HG02943 (cell line): ENCODE measurements at regions not wholly inside any gene's neighbourhood (a gene's known extent, or its start where the extent isn't known, plus 50 kb on each side); places are given as distances from the start of the nearest gene placed in this dataset.

Source experiments
- ATAC-seq: cut with Tn5 transposase; IDR thresholded peaks from one replicate; pipeline ENCODE4 v1.9.1; 2021; ENCODE audit warnings: mild to moderate bottlenecking, low read depth, moderate library complexity; ENCODE audit not compliant: unreplicated experiment

DNA sequence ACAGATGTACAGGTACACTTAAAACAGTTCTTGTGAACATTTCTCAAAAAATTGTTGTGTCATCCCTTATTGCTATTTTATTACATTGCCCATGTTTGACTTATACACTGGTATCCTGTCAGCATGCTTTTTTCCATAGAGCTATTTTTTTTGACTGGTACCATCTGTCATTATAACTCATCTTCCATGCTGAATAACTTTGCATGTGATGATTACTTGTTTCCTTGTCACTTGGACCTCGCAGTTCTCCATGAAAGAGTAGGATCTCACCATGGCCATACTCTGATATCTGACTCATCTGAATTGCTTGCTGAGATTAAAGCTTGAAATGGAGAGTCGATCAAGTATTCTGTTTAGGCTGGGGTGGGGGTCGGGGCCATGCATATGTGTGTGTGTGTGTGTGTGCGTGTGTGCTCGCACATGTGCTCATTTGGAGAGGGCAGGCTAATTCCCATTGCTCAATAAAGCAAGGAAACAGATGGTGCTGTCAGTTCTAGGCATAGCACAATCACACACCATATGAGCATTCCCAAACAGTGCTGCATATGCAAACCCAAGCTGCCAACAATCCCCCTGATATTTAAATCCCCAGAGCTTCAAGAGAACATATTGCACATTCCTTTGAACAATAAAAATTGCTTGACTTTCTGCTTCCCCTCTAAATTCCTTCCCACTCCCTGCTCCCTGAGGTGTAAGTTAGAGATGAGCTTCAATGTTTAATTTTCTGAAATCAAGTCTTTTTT, 62.9 kb downstream of the NHLRC3 start:
- ATAC-seq: no peak

DNA sequence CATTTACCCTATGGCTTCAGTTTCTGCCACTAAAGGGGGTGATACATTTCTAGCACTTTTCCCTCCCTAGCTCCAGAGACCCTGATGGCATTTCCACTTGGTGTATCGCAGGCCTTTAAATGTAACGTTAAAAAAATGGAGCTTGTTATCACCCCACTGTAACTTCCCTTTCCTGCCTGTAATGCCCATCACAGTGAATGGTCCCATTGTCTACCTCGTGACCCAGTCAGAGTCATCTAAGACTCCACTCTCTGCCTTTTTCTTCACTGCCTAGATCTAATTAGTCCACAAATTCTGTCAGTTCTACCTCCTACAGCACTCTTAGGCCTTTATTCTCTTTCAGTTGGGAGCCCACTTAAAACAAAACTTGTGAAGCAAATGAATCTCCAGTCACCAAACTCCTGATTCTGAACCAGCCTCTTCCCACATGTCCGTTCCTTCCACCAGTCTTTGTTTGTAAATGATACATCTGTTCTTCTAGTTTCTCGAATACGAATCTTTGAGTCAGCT, 64.8 kb downstream of the NHLRC3 start:
- no peak for ATAC-seq

DNA sequence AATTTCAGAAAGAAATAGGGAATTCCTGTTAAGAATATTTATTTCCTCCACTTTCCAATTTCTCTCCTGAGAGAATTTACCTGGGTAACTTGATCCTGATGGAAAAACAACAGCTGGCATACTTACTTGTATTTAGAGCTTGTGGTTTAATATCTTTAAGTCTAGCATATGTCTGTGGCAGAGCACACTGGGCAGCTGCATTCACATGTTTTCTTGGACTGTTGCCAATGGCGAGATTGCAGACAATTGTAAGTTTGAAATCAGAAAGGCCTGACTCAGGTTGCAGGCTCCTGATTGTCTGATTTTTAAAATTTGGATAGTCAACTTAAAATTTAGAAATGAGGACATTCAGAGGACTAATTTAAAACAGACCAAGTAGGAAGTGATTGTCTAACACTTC, 66.9 kb downstream of the NHLRC3 start:
- no peak for ATAC-seq

DNA sequence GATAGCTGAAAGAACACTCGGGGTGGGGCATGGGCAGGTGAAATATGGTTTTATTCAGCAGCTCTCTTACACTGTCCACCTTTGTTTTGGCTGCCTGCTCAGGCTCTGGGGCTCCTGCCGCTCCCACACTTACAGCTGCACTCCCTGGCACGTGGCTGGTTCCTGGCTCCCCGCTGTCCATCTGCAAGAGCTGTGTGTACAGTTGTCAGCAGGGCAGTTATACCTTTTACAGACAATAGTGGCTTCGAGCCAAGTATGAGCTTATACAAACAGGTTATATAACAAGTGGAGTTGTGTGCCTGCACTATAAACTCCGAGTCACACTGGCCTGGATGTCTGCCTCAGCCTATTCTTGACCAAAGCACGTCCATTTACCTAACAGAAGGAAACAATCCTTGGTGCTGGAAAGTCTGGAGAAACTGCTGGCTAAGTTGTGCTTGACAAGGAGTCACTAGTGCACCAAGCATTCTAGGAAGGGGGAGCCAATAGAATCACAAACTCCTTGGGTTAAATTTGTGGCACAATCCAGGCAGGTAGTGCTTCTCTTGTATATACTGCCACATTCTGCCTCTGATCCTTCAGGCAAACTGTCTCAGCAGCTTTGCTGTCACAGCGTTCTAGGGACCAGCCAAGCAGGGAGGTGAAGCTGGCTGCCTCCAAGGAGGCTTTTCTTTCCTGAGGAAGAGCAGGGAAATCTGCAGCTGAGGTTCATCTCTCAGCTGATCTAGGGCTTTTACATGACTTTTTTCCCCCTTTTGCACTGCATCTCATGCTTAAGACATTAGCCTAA, 68.2 kb downstream of the NHLRC3 start:
- no peak for ATAC-seq

DNA sequence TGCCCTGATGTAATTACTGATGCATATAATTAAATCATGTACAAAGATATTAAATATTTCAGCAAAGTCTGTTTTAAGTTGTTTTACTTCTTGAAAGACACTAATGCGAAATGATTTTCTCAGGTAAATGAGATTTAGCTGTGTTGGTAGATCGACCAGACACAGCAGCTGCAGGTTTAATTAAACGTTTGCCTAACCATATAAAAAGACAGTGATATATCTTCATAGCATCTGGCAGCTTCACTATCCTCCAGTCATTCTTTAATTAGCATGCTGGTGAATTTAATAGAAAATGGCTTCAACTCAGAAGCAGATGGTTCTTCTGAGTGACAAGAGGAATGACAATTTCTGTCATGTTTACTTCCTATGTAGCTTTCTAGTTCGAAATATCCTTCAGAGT, 69.3 kb downstream of the NHLRC3 start:
- no peak for ATAC-seq

DNA sequence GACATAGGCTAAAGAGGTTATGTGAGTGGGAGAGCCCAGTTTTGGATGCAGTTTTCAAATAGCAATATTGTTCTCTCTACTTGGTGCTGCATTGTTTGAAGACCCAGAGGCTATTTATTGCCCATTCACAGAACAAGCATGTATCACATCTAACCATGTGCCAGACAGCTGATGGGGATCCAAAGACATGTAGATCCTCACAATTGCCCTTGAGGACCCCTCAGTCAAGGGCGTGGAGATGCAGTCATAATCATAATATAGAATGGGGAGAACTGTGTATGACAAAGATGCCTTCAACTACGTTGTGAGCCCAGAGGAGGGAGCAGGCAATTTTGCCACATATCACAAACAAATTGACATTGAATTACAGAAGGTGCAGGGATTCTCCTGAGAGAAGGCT, 70.5 kb downstream of the NHLRC3 start:
- no peak for ATAC-seq

DNA sequence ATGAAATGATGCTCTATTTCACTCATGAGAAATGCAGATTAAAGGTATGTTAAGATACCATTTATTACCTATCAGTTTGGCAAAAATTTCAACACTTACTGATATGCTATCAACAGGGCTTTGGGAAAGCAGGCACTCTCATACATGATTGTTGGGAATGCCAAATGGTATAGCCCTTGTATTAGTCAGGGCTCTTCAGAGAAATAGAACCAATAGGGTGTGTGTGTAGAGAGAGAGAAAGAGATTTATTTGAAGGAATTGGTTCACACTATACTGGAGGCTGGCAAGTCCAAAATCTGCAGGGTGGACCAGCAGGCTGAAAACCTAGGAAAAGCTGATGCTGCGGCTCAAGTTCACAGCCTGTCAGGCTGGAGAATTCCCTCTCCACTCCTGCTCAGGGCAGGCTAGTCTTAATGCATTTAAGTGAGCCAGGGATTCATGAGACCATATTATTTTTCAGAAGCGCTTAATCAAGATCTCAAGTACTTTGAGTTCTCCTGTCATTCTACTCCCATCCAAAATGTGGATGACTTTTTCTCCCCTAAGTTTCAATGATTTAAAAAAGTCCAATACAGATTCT, 72.4 kb downstream of the NHLRC3 start:
- no peak for ATAC-seq

DNA sequence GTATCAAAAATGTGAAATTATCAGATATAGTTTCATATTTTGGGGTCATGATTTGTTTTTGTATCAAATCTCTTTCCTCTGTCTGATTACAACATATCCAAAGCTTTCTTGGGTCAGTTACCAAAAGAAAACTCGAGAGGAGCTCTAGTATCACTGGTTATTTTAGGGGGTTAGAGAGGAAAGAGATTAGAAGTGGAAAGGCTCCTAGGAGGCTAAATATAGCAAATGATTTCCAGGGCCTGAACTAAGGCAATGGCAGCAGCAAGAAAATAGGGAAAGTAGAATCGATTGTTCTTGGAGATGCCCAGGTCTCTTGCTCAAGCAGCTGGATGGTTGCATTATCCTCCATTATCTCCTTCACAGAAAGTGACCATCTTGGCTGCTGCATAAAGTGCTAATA, 72.9 kb downstream of the NHLRC3 start:
- no peak for ATAC-seq

DNA sequence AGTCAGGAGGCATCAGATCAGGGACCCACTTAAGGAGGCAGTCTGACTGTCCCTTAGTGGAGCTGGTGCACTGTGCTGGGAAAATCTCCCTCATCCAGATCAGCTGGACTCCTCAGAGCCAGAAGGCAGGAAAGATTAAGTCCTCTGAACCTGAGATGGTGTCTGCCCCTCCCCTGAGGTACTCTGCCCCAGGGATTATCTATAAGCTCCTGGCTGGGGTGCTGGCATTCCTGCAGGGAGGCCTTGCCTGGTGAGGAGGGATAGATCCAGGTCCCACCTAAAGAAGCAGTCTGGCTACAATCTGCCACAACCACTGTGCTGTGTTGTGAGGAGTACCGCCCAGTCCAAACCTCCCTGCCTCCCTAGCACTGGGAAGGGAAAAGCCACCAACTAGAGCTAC, 81.2 kb downstream of the NHLRC3 start:
- no peak for ATAC-seq

DNA sequence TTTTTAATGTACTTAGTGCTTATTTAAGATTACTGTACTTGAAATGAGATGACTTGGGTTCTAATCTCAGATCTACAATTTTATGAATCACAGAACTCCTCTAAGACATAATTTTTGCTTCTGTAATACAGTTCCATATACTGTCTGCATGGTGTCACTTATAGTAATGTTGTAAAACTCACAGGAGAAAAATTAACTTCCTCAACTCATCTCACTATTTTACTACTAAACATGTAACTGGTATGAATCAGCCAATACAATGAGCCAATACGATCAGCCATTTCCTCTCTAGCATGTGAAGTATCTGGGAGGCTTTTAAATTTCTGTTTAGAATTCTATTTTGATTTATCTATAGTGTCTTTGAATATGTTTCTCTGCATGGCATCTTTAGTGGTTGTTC, 85.3 kb downstream of the NHLRC3 start:
- ATAC-seq: no peak

DNA sequence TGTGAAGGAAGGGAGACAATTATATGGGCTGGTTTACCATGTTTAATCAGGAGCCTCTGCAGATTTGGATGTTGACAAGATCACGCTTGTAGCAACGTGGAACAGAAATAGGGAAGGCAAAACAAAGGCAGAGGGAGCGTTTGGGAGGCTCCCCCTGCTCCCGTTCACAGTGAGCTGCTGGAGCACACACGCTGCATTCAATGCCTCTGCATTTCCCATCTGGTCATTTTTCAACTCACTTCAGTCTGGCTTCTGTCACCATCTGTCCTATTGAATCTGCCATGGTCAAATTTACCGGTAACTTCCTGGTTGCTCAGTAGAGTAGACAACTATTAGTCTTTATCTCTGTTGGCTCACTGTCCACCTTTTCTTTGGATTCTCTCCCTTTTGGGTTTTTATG, 91.0 kb downstream of the NHLRC3 start:
- ATAC-seq: no peak

DNA sequence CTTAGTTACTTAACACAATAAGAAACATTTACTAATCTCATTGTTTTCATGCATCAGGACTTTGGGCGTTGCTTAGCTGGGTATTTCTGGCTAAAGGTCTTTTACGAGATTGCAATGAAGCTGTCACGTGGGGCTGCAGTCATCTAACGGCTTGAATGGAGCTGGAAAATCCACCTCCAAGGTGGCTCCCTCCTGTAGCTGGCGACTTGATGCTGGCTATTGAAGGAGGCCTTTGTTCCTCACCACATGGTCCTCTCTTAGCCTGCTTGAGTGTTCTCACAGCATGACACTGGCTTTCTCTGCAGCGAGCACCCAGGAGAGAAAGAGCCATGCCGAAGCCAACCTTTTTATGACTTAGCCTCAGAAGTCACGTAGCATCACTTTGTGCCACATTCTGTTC, 92.0 kb downstream of the NHLRC3 start:
- no peak for ATAC-seq

DNA sequence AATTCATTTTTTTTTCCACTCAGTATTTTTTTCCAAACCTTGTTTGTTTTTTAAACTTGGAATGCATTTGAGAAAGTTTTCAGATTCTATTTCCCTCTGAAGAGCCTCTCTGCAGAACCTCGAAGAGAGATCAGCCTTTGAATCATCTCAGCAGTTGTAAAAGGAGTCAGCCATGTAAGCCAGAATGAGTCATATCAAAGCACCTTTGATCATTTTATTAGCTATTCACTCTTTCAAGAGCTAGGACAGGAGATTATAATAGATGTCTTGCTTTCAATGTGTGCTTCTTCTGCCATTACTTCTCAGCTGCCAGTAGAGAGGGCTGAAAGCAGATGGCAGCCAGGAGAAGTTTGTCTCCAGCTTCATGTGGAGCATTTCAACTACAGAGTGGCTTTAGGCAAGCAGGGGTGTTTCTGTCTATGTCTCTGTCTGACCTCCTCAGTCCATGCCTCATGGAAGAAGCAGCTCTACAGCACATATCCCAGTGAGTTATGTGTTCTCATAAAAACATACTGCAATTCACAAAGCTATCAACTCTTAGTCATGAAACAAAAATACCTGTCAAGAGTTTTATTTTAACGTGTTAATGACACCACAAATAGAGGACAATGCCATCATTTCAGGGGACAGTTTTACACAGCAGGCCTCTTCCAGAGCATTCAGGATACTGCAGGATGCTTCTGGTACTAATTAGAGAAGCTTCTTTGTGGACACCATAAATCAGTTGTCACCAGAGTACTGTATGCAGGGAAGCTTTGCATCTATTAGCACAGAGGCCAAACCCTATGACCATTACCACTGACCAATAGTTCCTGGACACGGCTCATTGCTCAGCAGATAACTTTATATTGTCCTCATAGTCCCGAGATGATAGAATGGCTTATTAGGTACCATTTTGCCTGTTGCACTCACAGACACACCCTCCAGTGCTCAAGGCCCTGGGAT, 94.3 kb downstream of the NHLRC3 start:
- no peak for ATAC-seq

DNA sequence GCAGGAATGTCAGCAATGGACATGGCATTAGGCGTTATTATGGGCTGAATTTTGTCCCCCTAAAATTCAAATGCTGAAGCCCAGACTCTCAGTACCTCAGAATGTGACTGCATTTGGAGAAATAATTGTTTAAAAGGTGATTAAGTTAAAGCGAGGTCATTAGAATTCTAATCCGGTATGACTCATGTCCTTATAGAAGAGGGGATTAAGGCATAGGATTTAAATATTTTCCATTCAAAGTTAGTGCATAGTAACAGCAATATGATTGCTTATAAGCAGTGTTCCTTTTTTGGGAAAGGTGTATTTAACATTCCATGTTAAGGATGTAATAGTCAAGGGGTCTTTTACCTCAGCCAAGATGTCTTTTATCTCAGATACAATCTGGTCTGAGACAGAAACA, 95.5 kb downstream of the NHLRC3 start:
- ATAC-seq: no peak

DNA sequence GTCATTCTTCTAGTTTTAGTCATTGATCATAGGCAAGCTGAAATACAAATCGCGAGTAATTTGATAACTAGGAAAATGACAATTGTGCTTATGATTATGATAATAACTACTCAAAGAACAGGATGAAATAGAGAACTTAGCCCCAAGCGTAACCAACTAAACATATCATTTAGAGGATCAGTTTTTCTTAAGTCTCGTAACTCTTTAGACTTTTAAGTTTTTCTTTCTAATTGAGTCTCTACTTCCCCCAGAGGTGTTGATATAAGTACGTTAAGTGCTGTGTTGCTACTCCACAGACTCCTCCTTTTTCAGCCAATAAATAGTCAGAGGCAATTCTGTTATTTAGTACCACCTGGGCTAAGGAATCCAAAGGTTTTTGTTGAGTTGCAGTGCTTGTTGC, 96.3 kb downstream of the NHLRC3 start:
- ATAC-seq: no peak

DNA sequence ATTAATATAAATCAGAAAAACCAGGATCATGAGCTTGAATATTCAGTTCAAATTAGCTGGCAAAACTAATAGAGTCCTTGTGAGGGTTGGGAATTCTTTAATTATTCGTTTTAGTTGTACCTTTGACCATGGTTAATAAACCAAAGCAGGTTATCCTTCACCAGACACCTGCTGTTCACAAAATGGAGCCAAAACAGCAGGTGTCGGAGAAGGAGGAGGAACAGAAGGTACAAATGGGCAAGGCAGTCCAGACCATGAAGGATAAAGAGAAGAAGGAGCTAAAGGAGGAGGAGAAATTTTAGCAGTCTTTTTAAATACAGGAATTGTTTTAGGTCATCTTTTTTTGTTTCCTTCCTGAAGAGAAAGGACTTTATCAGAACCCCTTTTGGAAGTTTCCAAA, 106.1 kb downstream of the NHLRC3 start:
- no peak for ATAC-seq

DNA sequence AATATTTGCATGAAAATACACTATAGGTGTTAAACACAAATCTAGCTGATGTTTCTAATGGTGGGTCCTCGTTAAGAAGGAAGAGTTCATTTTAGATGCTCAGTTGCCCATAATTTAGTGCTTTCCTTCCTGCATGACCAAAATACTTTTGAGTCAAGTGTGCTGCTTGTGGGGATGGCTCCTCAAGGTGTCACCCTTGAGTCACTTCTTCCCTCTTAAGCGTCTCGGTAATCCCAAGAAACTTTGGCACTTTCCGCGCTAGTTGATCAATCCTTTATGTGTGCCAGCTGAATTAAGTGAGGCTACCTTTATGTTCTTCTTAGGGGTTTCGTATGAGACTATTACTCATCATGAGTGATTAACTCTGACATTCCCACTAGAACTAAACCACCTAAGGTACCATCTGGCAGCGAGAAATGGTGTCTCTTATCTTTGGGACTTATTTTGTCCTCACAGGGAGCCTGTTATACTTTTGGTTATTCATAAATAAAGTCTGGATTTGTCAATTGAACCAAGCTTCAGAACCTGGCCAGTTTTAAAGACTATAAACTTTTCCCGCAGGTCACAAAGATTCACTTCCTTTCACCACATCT, 106.8 kb downstream of the NHLRC3 start:
- ATAC-seq: no peak

DNA sequence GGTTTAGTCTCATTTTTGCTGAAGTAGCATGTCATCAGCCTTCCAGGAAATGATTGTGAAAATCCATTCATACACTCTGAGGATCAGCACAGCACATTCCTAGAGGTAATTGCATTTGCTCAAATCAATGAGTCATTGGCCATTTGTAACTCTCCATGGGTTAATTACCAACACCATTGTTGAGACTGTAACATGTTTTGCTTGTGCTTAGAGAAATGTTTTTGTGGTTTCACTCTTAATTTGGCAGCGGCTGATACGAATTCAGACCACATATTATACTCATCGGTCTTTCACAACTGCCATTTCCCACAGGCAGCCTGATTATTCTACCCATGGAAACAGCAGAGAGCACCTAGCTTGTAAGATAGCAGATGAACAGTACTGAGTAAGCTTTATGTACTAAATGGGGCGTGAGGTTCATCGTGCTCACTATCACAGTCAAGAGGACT, 110.3 kb downstream of the NHLRC3 start:
- ATAC-seq: no peak

DNA sequence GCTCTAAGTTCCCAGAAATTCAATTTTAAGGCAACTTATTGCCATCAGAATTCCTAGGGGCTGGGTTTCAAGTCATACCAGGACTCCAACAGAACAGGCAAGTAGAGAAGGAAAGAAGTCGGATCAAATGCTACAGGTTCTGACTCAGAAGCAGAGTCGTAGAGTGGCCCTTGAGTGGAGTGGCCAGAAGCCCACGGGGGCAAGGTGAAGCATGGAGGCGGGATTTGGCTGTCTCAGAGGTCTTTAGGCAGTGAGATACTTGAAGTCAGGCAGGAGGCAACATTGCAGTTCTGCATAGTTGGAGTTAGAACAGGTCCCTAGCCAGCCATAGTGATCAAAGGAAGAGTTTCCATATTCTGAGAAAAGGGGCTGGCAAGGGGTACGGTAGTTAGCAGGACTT, 111.6 kb downstream of the NHLRC3 start:
- ATAC-seq: no peak

DNA sequence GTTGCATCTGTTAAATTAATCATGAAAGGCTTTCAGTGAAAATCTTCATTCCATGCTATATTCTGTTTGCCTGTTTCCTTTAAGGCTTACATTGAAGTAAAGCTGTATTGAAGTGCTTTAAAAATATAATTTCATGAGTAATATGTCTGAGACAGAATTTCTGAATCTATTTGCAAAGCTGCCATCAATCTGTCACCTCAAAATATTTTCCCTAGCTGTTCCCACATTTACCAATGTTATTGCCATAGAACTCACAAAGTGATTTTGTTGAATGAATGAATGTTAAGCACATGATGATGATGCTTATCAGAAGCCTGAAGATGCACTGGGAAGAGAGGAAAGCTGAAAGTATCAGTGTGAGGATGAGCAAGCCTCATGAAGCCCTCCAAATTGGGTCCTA, 115.8 kb downstream of the NHLRC3 start:
- no peak for ATAC-seq
